BLaER1 (cell line): ENCODE measurements at regions not wholly inside any gene's neighbourhood (a gene's known extent, or its start where the extent isn't known, plus 50 kb on each side); places are given as distances from the start of the nearest gene placed in this dataset.

Experiments used
- H3K27ac ChIP-seq: shearing (Covaris generic); formaldehyde crosslinking; 2 replicates; pipeline ENCODE4 v1.8.1; 2022
- H3K27me3 ChIP-seq: shearing (Covaris generic); formaldehyde crosslinking; 2 replicates; pipeline ENCODE4 v1.8.1; 2022
- H3K36me3 ChIP-seq: shearing (Covaris generic); formaldehyde crosslinking; 2 replicates; pipeline ENCODE4 v1.8.1; 2022
- H3K4me1 ChIP-seq: shearing (Covaris generic); formaldehyde crosslinking; 2 replicates; pipeline ENCODE4 v1.8.1; 2022
- H3K4me2 ChIP-seq: shearing (Covaris generic); formaldehyde crosslinking; 2 replicates; pipeline ENCODE4 v1.8.1; 2022
- H3K4me3 ChIP-seq: shearing (Covaris generic); formaldehyde crosslinking; 2 replicates; pipeline ENCODE4 v1.8.1; 2022
- H3K9ac ChIP-seq: shearing (Covaris generic); formaldehyde crosslinking; 2 replicates; pipeline ENCODE4 v1.8.1; 2022
- H3K9me3 ChIP-seq: shearing (Covaris generic); formaldehyde crosslinking; 2 replicates; pipeline ENCODE4 v1.8.1; 2022
- H4K20me1 ChIP-seq: shearing (Covaris generic); formaldehyde crosslinking; 2 replicates; pipeline ENCODE4 v1.8.1; 2022
- Cebpa-rat ChIP-seq: shearing (Covaris generic); IDR thresholded peaks from 2 replicates; pipeline ENCODE4 v1.8.1; 2022

DNA sequence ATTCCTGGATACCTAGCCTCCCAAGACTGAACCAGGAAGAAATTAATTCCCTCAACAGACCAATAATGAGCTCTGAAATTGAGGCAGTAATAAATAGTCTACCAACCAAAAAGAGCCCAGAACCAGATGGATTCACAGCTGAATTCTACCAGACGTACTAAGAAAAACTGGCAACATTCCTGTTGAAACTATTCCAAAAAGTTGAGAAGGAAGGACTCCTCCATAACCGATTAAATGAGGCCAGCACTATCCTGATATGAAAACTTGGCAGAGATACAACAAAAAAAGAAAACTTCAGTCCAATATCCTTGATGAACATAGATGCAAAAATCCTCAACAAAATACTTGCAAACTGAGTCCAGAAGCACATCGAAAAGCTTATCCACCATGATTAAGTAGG is 392.5 kb upstream of the GRAMD2B start:
- peaks cover 35% of the 10 kb centered on the region for H3K9me3 ChIP-seq
- H3K4me3 ChIP-seq: no peak overlapping the region
- H3K27me3 ChIP-seq: no peaks in the 10 kb centered on the region
- no peak for TF ChIP-seq Cebpa-rat
- H4K20me1 ChIP-seq: no peaks in the 10 kb centered on the region
- no peaks in the 10 kb centered on the region for H3K36me3 ChIP-seq
- no peak overlapping the region for H3K27ac ChIP-seq
- H3K4me1 ChIP-seq: no peaks in the 10 kb centered on the region
- no peak overlapping the region for H3K4me2 ChIP-seq
- no peak overlapping the region for H3K9ac ChIP-seq

DNA sequence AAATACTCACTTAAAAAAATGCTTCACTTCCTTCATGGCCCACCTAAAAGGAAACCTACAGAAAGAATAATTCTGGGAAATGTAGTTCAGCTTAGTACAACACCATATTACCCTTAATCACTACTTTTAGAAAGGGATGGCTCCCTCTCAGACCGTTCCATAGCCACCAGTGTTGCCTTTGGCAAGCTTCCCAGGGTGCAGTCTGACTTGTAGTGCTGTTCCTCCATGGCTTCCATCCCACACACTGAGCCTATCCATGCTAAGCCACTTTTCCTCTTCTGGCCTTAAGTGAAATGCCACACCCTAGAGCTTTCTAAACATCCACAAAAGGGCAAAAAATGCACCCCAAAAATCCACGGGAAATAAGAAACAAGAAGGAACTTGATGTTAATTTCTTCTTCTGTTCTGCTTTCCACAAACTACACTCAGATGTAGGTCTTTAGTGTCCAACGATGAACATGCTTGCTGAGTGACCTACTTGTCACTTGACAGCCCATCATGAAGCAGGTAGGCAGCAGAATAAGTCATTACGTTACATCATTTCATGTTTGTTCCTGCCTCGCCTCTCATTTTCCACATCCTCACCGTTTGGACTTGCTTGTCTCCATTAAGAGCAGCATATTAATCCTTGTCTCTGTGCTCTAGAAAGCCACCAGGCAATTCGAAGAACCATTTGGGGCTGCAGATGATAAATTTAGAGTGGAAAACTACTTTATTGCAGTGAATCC is 391.1 kb upstream of the GRAMD2B start:
- Histone ChIP-seq H3K4me1 (no peaks in the 10 kb centered on the region), H3K4me3 (no peak overlapping the region), H3K27ac (no peak overlapping the region)

GRCh38 chr5:126043688-126044087 is 379.5 kb upstream of the GRAMD2B start:
- no peak overlapping the region for H3K4me3 ChIP-seq
- no peak overlapping the region for H3K27ac ChIP-seq
- no peaks in the 10 kb centered on the region for H4K20me1 ChIP-seq
- H3K4me2 ChIP-seq: 0 out of 2 replicates have a peak overlapping the region, but pooled peaks have one; percentile 18
- no peak overlapping the region for H3K9ac ChIP-seq
- peaks cover 21% of the 10 kb centered on the region for H3K4me1 ChIP-seq
- no peaks in the 10 kb centered on the region for H3K27me3 ChIP-seq
- no peaks in the 10 kb centered on the region for H3K36me3 ChIP-seq
- no peaks in the 10 kb centered on the region for H3K9me3 ChIP-seq
- TF ChIP-seq Cebpa-rat: no peak

More for the DNA sequence above, 391.1 kb upstream of the GRAMD2B start:
- no peak overlapping the region for H3K4me2 ChIP-seq
- no peak for TF ChIP-seq Cebpa-rat
- no peak overlapping the region for H3K9ac ChIP-seq
- H4K20me1 ChIP-seq: no peaks in the 10 kb centered on the region
- no peaks in the 10 kb centered on the region for H3K36me3 ChIP-seq
- H3K9me3 ChIP-seq: peaks cover 32% of the 10 kb centered on the region
- no peaks in the 10 kb centered on the region for H3K27me3 ChIP-seq

DNA sequence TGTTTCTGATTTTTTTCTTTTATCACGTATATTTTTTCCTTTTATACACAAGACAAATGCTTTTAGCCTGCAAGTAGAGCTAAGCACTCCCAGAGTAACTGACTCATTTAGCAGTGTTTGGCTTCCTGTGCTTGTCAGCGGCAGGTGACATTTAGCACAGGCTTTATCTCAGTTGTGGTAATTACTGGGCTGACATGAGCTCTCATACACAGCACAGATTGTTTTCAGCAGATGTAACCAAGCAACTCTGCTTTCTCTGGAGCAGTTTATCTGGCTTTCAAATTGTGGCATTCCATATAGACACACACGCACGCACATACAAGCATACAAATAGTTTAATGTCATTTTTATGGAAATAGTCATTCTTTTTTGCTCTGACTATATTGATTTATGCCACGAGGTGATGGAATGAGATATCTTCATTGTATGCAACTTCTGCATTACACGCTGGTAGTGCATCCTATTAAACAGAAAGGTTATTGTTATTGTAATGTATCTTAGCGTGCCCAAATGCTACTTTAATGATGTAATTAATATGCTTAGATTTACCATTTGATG is 379.0 kb upstream of the GRAMD2B start:
- H3K27me3 ChIP-seq: no peaks in the 10 kb centered on the region
- no peak overlapping the region for H3K9ac ChIP-seq
- H3K27ac ChIP-seq: no peak overlapping the region
- no peak overlapping the region for H3K4me3 ChIP-seq
- peaks cover 25% of the 10 kb centered on the region for H3K4me1 ChIP-seq
- no peaks in the 10 kb centered on the region for H3K9me3 ChIP-seq
- no peaks in the 10 kb centered on the region for H3K36me3 ChIP-seq
- H3K4me2 ChIP-seq: 0 out of 2 replicates have a peak overlapping the region, but pooled peaks have one; percentile 18
- no peak for TF ChIP-seq Cebpa-rat
- no peaks in the 10 kb centered on the region for H4K20me1 ChIP-seq

GRCh38 chr5:126044931-126045565 is 378.2 kb upstream of the GRAMD2B start:
- no peaks in the 10 kb centered on the region for H3K27me3 ChIP-seq
- H3K4me2 ChIP-seq: peak overlapping the region; percentile 48
- H3K36me3 ChIP-seq: no peaks in the 10 kb centered on the region
- TF ChIP-seq Cebpa-rat: no peak
- no peaks in the 10 kb centered on the region for H4K20me1 ChIP-seq
- H3K4me1 ChIP-seq: peaks cover 29% of the 10 kb centered on the region
- H3K9ac ChIP-seq: no peak overlapping the region
- H3K4me3 ChIP-seq: no peak overlapping the region
- no peak overlapping the region for H3K27ac ChIP-seq
- no peaks in the 10 kb centered on the region for H3K9me3 ChIP-seq

DNA sequence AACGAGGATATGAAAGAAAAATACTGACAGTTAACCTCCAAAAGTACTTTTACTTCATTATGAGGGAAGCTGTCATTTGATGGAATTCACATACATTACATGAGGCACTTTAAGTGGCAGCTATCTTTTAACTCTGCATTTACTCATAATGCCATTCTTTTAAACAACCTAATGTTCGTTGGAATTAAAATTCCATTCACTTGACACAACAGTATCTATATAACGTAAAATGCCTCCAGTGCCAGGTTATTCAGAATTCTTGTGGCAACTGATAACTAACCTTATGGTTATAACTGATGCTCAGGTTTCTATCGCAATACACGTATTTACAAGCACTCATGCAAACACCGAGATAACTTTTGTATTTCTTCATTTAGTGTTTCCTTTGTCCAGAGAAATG is 376.9 kb upstream of the GRAMD2B start:
- H3K36me3 ChIP-seq: no peaks in the 10 kb centered on the region
- H3K27ac ChIP-seq: no peak overlapping the region
- no peak overlapping the region for H3K9ac ChIP-seq
- peaks cover 29% of the 10 kb centered on the region for H3K4me1 ChIP-seq
- no peaks in the 10 kb centered on the region for H4K20me1 ChIP-seq
- no peaks in the 10 kb centered on the region for H3K27me3 ChIP-seq
- no peaks in the 10 kb centered on the region for H3K9me3 ChIP-seq
- no peak overlapping the region for H3K4me2 ChIP-seq
- TF ChIP-seq Cebpa-rat: no peak
- no peak overlapping the region for H3K4me3 ChIP-seq

- Histone ChIP-seq H4K20me1 (no peaks in the 10 kb centered on the region), H3K36me3 (no peaks in the 10 kb centered on the region), H3K9ac (no peak overlapping the region), H3K4me2 (no peak overlapping the region), H3K9me3 (no peaks in the 10 kb centered on the region), H3K4me1 (peaks cover 29% of the 10 kb centered on the region), H3K27me3 (no peaks in the 10 kb centered on the region), H3K4me3 (no peak overlapping the region), H3K27ac (no peak overlapping the region)
- TF ChIP-seq Cebpa-rat: no peak
These were observed 376.2 kb upstream of the GRAMD2B start for GRCh38 chr5:126046846-126047571.

DNA sequence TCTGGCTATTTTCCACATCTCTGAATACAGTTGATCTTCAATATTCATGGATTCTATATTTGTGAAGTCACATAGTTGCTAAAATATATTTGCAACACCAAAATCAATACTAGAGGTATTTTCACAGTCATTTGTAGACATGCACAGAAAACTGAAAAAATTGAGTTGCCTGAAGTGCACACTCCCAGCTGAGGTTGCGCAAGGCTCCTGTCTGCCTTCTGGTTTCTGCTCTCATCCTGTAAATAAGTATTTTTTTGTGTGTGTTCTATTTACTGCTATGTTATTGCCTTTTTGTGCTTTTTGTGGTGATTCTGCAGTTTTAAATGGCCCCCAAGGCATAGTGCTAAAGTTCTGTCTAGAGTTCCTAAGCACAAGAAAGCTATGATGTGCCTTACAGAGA is 371.1 kb upstream of the GRAMD2B start:
- H3K27ac ChIP-seq: no peak overlapping the region
- H3K36me3 ChIP-seq: no peaks in the 10 kb centered on the region
- no peaks in the 10 kb centered on the region for H4K20me1 ChIP-seq
- H3K9me3 ChIP-seq: no peaks in the 10 kb centered on the region
- H3K4me2 ChIP-seq: no peak overlapping the region
- no peak overlapping the region for H3K9ac ChIP-seq
- peaks cover 14% of the 10 kb centered on the region; the same call in 1 of the 2 replicates for H3K4me1 ChIP-seq
- no peaks in the 10 kb centered on the region for H3K27me3 ChIP-seq
- TF ChIP-seq Cebpa-rat: peak; percentile 29; the same call in 1 of the 2 replicates
- H3K4me3 ChIP-seq: no peak overlapping the region

DNA sequence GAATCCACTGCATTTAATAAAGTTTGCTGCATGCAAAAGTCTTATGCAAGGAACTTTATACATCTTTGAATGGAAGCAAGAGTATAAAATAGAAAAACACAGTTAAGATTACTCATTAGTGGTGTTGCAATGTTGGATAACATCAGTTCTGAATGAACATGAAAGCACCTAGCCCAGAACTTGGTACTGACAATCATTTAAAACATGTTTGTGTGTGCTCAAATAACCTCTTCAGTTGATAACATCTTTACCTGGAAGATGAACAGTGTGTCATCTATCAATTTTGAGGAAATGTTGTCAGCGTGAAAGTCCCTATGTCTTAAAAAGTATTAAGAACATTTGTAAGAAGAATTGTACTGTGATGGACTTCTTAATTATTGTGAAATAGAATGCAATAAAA is 370.4 kb upstream of the GRAMD2B start:
- no peak for TF ChIP-seq Cebpa-rat
- Histone ChIP-seq H3K9me3 (no peaks in the 10 kb centered on the region), H3K4me2 (no peak overlapping the region), H3K36me3 (no peaks in the 10 kb centered on the region), H3K4me1 (peaks cover 14% of the 10 kb centered on the region; the same call in 1 of the 2 replicates), H3K27me3 (no peaks in the 10 kb centered on the region), H4K20me1 (no peaks in the 10 kb centered on the region), H3K9ac (no peak overlapping the region), H3K4me3 (no peak overlapping the region), H3K27ac (no peak overlapping the region)

DNA sequence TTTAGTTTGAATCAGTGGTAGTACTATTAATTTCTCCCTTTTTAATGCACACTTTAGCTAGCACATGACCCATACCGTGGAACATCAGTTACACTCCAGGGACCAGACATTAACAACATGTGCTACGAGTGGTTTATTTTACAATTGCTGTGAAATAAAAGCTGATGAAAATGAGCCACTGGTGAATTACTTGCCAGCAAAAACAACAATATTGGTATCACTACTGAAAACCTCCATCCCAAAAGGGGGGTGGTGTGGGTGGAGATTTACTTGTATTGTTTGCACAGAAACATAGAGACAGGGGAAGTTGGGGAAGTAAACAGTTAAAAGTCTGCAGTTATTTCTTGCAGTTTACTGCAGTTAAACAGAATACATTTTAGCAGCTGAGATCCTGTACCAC is 369.6 kb upstream of the GRAMD2B start:
- no peak overlapping the region for H3K4me3 ChIP-seq
- no peak overlapping the region for H3K27ac ChIP-seq
- H4K20me1 ChIP-seq: no peaks in the 10 kb centered on the region
- H3K9me3 ChIP-seq: peaks cover 2% of the 10 kb centered on the region
- TF ChIP-seq Cebpa-rat: no peak
- no peak overlapping the region; the same call in 1 of the 2 replicates for H3K4me2 ChIP-seq
- peaks cover 14% of the 10 kb centered on the region; the same call in 1 of the 2 replicates for H3K4me1 ChIP-seq
- H3K9ac ChIP-seq: no peak overlapping the region
- H3K27me3 ChIP-seq: no peaks in the 10 kb centered on the region
- H3K36me3 ChIP-seq: no peaks in the 10 kb centered on the region
